NCI-H460 (cell line): ENCODE measurements at regions not wholly inside any gene's neighbourhood (a gene's known extent, or its start where the extent isn't known, plus 50 kb on each side); places are given as distances from the start of the nearest gene placed in this dataset.
"Not testable (repeated sequence)": the region's sequence is repeated elsewhere in the genome, so short reads cannot be mapped to it uniquely, and the experiment has no call there.

Experiments
- DNase-seq: peaks from one replicate; pipeline ENCODE4 v3.0.0-alpha.2; 2016; ENCODE audit warnings: low read depth; ENCODE audit errors: extremely low read depth

GRCh38 chr15:67944010-67944641 is 104.3 kb upstream of the RNU6-1 start:
- DNase-seq = no peak

GRCh38 chr15:67945131-67945530 is 105.3 kb upstream of the RNU6-1 start:
- no peak for DNase-seq

DNA sequence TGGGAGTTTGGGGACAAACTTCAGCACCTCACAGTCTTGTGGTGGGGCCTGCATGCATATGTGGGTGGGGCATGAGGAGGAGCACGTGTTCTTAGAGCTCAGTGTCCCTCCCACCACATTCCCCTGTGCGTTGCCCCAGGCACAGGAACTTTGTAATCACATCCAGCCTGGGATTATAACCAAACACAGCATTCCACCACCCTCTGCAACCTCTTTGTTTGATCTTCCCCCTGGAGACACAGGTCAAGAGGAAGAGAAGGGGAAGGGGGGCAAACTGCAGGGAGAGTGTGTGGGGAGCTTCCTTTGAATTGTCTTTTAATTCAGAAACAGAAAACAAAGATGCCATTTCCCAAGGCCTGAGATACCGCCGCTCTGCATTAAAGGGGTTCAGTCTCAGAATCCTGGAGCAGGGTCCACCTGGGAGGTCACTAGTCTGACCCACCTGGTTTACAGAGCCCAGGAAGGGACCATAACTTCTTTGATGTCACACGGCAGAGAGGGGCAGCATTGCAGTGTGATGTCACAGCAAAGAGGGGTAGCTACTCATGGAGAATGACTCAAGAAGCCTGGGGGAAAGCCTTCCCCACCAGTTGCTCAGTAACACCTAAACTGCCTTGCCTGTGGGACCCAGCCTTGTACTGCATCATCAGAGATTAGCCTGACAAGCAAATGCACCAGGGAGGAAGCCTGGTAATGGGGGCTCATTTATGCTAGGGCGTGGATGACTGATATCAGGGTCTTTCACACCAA is 106.3 kb upstream of the RNU6-1 start:
- DNase-seq = no peak

DNA sequence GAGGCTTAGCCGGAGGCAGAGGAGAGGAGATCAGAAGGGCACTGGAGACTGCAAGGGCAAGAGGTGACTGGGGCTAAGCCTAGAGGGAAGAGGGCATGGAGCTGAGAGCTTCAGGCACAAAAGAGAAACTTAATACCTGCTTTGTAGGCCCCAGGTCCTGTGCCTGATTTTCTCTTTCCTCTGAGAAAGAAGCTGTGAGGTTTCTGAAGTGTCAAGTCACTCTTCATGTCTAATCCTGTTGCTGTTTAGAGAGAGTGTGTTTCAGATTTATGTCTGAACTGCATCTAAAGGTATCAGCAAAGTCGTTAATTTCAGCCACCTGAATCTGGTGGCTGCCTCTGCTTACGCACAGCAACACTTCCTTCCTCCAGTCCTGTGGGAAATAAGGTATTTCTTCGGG is 106.9 kb upstream of the RNU6-1 start:
- DNase-seq = no peak

- no peak for DNase-seq
Measured at GRCh38 chr15:67947254-67948039, 106.7 kb upstream of the PIAS1 start.

DNA sequence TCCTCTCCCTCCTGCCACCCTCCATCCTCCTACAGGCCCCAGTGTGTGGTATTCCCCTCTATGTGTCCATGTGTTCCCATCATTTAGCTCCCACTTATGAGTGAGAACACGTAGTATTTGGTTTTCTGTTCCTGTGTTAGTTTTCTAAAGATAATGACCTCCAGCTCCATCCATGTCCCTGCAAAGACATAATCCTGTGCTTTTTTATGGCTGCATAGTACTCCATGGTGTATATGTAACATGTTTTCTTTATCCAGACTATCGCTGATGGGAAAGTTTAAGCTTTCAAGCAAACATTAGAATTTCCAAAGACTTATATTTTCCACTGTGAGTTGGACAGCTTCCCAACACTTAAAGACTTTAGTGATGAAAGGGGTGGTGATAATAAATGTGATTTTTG is 105.9 kb upstream of the PIAS1 start:
- DNase-seq = no peak

DNA sequence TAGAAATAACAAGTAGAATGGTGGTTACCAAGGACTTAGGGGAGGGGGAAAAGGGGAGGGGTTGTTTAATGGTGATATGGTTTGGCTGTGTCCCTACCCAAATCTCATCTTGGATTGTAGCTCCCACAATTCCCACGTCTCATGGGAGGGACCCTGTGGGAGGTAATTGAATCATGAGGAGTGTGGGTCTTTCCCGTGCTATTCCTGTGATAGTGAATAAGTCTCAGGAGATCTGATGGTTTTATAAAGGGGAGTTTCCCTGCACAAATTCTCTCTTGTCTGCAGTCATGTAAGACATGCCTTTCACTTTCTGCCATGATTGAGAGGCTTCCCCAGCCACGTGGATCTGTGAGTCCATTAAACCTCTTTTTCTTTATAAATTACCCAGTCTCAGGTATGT is 102.9 kb upstream of the PIAS1 start:
- not testable (repeated sequence) for DNase-seq

DNA sequence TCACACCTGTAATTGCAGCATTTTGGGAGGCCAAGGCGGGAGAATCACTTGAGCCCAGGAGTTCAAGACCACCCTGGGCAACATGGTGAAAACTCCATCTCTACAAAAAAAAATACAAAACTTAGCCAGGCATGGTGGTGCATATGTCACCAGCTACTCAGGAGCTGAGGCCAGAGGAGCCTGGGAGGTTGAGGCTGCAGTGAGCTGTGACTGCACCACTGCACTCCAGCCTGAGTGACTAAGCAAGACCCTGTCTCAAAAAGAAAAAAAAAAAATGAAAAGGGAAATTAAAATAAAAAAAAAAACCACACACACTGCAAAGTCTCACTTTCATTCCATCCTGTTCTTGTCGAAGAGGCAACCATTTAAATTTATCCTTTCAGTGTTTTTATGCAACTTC is 100.8 kb upstream of the PIAS1 start:
- DNase-seq = no peak

- DNase-seq = no peak
Measured at GRCh38 chr15:67955252-67955651, 98.9 kb upstream of the PIAS1 start.

- no peak for DNase-seq
Measured at GRCh38 chr15:67957435-67958132, 96.5 kb upstream of the PIAS1 start.

DNA sequence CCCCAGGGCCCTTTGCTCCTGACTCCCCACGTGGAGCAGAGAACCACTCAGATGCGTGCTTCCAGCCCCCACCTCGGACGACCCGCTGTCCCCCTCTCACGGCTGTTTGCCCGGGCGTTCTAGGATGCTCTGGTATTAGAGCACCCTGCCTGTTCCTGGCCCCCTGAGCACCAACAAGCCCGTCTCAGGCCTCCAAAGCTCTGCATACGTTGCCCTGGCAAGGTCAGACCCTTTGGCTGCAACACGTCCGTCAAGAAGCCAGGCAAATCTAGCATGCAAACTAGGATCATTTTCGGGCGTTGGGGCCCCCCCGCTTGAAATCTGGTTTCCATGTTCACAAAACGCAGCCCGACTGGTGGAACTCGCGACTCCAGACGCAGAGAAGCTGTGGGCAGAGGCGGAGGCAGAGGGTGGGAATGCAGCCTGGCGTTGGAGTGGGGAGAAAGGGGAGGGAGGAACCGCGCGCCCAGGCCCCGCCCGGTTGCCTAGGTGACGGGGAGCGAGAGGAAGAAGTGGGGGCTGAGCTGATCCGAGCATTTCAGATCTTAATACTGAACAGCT is 86.2 kb upstream of the PIAS1 start:
- peak; percentile 9 for DNase-seq

GRCh38 chr15:67968564-67968963 is 85.6 kb upstream of the PIAS1 start:
- no peak for DNase-seq

DNA sequence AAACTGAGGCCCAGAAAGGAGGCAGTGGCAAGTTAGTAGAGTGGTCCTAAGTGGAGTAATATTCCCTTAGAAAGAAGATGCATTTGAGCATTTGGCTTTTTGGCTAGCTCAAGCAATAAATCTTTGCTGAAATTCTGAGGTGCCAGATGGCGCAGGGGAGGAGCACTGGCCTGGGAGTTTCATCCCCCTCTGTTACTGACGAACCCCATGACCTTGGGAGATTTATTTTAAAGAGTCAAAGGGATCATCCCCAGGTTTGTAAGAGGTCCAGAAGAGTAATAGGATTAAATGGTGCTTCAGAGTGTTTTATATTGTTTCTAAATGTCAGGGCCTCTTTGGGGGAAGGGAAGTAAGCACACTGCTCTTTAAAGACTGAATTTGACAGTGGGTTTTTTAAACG is 85.1 kb upstream of the PIAS1 start:
- no peak for DNase-seq

- no peak for DNase-seq
Measured at GRCh38 chr15:67969892-67970291, 84.2 kb upstream of the PIAS1 start.

GRCh38 chr15:67972377-67972776 is 81.7 kb upstream of the PIAS1 start:
- DNase-seq = no peak

GRCh38 chr15:67973846-67974245 is 80.3 kb upstream of the PIAS1 start:
- DNase-seq = no peak

GRCh38 chr15:67976506-67977073 is 77.5 kb upstream of the PIAS1 start:
- no peak for DNase-seq

DNA sequence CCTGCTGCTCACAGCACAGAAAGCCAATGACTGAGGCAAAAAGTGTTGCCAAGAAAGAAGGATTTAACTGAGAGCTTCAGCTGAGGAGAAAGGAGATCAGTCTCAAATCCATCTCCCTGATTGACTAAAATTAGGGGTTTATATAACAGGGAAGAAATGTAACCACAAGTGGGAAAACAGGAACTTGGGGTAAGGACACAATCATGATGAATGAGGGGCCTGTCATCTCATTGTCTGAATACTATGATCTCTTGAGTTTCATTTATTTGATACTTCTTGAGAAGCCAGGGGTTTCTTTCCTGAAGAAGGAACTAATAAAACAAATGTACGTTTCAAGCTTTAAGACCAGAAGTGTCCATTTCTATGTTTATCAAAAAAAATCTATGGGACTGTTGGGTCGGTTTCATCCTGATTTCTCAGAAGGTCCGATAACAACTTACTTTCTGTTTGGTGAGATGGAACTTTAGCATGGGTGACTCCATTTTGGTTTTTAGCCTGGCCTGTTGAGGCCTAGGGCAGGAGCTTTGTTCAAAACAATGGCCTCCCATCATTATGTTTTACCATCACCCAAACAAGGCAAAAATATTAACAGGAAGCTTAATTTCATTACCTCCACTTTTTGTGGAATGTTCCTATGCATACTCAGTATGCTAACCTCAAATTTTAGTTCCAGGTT is 76.6 kb upstream of the PIAS1 start:
- no peak for DNase-seq

GRCh38 chr15:67979281-67979680 is 74.8 kb upstream of the PIAS1 start:
- DNase-seq = no peak

DNA sequence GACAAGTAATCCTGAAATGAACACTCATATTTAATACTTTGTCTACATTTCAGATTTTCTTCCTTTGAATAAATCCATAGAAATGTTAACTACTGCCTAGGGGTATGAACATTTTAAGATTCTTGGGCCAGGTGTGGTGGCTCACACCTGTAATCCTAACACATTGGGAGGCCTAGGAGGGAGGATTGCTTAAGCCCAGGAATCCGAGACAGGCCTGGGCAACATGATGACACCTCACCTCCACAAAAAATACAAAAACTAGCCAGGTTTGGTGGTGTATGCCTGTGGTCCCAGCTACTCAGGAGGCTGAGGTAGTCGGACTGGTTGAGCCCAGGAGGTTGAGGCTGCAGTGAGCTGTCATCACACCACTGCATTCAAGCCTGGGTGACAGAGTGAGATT is 73.9 kb upstream of the PIAS1 start:
- no peak for DNase-seq
